AML-193 (cell line): ENCODE measurements at regions not wholly inside any gene's neighbourhood (a gene's known extent, or its start where the extent isn't known, plus 50 kb on each side); places are given as distances from the start of the nearest gene placed in this dataset.

Source experiments
- DNase-seq, 2 experiments: peaks; one replicate each; lab custom pipeline; 2025; lab: John Stamatoyannopoulos, UW

GRCh38 chr12:13680916-13681315 is 300.5 kb downstream of the GRIN2B start:
- no peak for DNase-seq

GRCh38 chr12:13676880-13677279 is 304.5 kb downstream of the GRIN2B start:
- DNase-seq: no peak

- no peak for DNase-seq
These were observed 311.0 kb downstream of the GRIN2B start for GRCh38 chr12:13670285-13670866.

GRCh38 chr12:13668880-13669279 is 312.5 kb downstream of the GRIN2B start:
- no peak for DNase-seq

- DNase-seq: no peak
These were observed 314.6 kb downstream of the GRIN2B start for GRCh38 chr12:13666806-13667205.

- DNase-seq: peak in 1 of 2 experiments; percentile 36
These were observed 320.2 kb downstream of the GRIN2B start for GRCh38 chr12:13661005-13661887.

GRCh38 chr12:13654456-13654855 is 326.9 kb downstream of the GRIN2B start:
- no peak for DNase-seq

GRCh38 chr12:13652105-13652504 is 329.3 kb downstream of the GRIN2B start:
- no peak for DNase-seq

GRCh38 chr12:13635709-13636108 is 345.7 kb downstream of the GRIN2B start:
- no peak for DNase-seq

- no peak for DNase-seq
These were observed 349.5 kb downstream of the GRIN2B start for GRCh38 chr12:13631873-13632272.

- DNase-seq: no peak
These were observed 351.0 kb downstream of the GRIN2B start for GRCh38 chr12:13630354-13630753.

- no peak for DNase-seq
These were observed 353.3 kb downstream of the GRIN2B start for GRCh38 chr12:13628067-13628466.

GRCh38 chr12:13627536-13627935 is 353.9 kb downstream of the GRIN2B start:
- DNase-seq: no peak

GRCh38 chr12:13613297-13613696 is 368.1 kb downstream of the GRIN2B start:
- no peak for DNase-seq

GRCh38 chr12:13609894-13610679 is 371.3 kb downstream of the GRIN2B start:
- DNase-seq: no peak

GRCh38 chr12:13606290-13606689 is 375.1 kb downstream of the GRIN2B start:
- DNase-seq: no peak

GRCh38 chr12:13603953-13604352 is 377.4 kb downstream of the GRIN2B start:
- DNase-seq: no peak

- no peak for DNase-seq
These were observed 379.2 kb downstream of the GRIN2B start for GRCh38 chr12:13602172-13602571.

- DNase-seq: no peak
These were observed 382.2 kb downstream of the GRIN2B start for GRCh38 chr12:13599176-13599575.

- no peak for DNase-seq
These were observed 383.6 kb downstream of the GRIN2B start for GRCh38 chr12:13597837-13598236.

GRCh38 chr12:13597166-13597565 is 384.2 kb downstream of the GRIN2B start:
- no peak for DNase-seq

- DNase-seq: no peak
These were observed 384.7 kb downstream of the GRIN2B start for GRCh38 chr12:13596714-13597113.
